Ovary (tissue), 3 donors: ENCODE measurements at regions not wholly inside any gene's neighbourhood (a gene's known extent, or its start where the extent isn't known, plus 50 kb on each side); places are given as distances from the start of the nearest gene placed in this dataset.

Experiments used
- CTCF ChIP-seq, 3 donors: fragments of 450-650 bp in 2 of 3; fragments of 200-600 bp in 1 of 3; IDR thresholded peaks; one replicate each; pipeline versions ENCODE4 v1.5.1 to v1.8.0; 2016 to 2022; ENCODE audit warnings: antibody characterized with exemption in 3 of 3, mild to moderate bottlenecking in 1 of 3
- EP300 ChIP-seq: sonication (generic); formaldehyde crosslinking; IDR thresholded peaks from one replicate; pipeline ENCODE4 v1.6.1; 2017; ENCODE audit warnings: antibody characterized with exemption
- POLR2A ChIP-seq: fragments of 450-650 bp; IDR thresholded peaks from one replicate; pipeline ENCODE4 v1.6.1; 2017; ENCODE audit warnings: antibody characterized with exemption, mild to moderate bottlenecking, moderate library complexity
- donor health status: DM: no; HTN: no; CAD: no.

- no peak for TF ChIP-seq CTCF (IDR thresholded peaks at IDR 0.05)
- no peak for TF ChIP-seq POLR2A
- TF ChIP-seq EP300, result no peak
These were observed 160.1 kb downstream of the FASLG start for GRCh38 chr1:172818841-172819527.
